ENCODE measurements at regions not wholly inside any gene's neighbourhood (a gene's known extent, or its start where the extent isn't known, plus 50 kb on each side); places are given as distances from the start of the nearest gene placed in this dataset.
A peak's percentile ranks its signal among the peaks of the same experiment; 100 is the strongest.

DNA sequence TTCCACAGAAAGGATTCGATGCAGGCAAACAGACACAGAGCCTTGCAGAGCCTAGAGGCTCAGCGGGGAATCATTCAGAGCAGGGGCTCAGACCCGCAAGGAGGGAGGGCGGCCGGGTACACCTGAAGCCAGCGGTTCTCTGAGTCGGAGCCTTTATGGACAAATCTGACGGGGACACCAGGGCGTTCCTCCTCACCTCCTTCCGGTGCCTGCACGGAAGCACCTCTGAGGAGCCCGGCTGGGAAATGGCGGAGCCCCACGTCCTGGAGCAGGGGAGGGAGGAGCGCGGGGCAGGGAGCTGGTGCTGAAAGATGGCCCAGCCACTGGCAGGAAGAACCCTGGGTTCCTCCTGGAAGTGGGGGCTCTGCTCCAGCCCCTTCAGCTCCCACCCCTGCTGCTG is 193.5 kb upstream of the ALKAL2 start:
- no peak for DNase-seq (ENCODE audit: low read depth)

DNA sequence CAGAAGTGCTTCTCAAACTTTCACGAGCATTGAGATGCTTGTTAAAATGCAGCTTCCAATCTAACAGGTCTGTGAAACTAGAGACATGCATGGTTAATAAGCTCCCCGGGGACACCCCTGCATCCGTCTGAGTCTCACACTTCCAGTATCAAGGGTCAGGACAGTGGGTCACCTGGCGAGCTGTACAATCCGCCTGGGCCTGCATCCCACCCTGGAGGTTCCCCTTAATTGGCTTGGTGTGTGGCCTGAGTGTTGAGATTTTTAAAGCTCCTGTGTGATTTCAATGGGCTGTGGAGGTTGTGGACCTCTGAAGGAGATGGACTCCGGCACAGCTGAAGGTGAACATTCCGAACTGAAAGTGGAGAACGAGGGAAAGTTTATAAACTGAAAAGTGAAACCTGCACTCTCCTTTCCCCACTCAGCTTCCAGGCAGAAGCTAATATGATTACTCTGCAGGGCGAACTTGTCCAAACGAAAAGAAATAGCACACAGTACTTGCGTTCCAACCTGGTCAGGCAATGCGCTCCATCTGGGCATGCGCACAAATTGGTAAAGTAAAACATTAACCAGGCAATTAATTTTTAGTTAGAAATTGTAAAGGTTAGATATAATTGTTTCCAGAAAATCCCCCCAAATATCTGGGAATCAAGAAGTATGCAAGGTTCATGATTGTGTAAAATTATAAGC is 191.7 kb upstream of the ALKAL2 start:
- no peak for DNase-seq (ENCODE audit: low read depth)

DNA sequence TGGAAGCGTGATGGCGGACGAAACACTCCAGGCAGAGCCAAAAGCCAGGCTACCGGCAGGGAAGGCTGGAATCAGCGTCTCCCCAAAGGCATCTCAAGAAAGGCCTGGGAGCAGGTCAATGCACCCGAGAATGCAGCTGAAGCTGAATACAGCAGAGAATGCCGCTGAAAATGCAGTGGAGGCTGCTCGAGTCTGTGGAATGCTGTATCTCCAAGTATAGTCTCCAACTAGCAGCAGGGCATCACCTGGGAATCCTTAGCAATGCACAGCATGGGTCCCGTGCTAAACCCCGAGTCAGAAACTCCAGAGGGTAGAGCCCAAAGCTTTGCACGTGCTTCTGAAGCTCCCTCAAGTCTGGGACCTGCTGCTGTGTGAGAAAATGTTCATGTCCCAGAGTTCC is 191.1 kb upstream of the ALKAL2 start:
- DNase-seq (ENCODE audit: low read depth) = no peak

DNA sequence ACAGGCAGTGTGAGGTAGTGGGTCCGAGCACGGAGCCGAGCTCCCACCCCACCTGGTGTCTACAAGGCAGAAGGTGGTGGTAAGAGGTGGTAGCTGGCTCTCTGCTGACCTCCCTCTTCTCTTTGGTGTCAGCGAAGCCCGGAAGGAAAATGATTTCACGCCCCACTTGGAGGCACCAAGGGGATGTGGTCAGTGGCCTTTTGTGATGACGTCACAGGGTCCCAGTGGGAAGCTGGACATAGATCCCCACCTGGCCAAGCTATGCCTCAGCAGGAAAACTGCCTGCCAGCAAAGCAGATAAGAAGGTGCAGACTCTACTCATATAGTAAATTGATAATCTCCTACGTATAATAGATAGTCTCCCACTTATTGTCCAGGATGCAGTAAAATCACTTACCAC is 183.7 kb upstream of the ALKAL2 start:
- DNase-seq (ENCODE audit: low read depth) = peak; percentile 18

DNA sequence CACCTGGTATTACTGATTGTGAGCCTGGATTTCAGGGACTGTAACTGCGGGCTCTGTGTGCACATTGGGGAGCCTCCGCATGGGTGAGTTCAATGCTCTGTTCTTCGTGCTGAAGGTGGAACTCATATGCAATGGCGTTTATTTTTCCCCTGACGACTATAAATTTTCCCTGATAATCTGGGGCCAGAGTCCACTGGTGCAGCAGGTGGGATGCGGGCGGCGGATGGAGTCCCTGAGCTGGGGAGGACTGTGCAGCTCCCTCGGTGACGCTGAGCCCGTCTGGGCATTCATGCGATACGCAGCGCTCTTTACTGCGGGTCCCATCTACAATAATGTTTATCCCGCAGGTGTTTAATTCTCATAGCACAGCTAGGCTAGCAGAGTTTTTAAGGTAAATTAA is 181.6 kb upstream of the ALKAL2 start:
- no peak for DNase-seq (ENCODE audit: low read depth)

DNA sequence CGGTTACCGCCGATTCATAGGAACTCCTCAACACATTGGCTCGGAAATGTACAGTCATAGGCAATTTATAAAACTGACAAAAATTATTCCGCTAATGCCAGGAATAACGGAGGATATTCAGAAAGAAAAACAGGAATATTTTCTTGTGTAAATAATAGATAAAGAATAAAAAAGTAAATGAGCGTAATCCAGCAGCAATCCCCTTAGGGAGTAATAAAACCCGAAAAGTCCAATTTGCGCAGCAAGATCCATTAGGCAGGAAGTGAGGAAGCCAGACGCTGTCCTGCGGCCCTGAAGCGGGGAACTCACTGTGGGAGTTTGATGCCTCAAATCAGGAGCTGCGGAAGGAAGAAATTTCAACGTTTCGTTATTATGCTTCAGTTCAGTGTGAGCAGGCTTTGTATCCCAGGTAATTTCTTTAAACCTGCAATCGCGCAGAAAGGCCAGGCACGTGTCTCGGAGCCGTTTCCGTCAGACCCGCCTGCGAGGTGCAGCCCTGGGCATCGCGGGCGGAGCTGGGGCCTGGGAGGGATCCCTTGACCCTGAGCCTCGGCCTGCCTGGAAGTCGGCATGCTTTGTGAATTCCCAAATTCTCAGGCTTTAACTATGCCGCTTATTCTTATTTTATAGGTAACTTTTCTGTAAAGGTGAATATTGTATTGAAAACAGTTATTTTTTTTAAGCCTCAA is 180.9 kb upstream of the ALKAL2 start:
- DNase-seq (ENCODE audit: low read depth) = no peak

DNA sequence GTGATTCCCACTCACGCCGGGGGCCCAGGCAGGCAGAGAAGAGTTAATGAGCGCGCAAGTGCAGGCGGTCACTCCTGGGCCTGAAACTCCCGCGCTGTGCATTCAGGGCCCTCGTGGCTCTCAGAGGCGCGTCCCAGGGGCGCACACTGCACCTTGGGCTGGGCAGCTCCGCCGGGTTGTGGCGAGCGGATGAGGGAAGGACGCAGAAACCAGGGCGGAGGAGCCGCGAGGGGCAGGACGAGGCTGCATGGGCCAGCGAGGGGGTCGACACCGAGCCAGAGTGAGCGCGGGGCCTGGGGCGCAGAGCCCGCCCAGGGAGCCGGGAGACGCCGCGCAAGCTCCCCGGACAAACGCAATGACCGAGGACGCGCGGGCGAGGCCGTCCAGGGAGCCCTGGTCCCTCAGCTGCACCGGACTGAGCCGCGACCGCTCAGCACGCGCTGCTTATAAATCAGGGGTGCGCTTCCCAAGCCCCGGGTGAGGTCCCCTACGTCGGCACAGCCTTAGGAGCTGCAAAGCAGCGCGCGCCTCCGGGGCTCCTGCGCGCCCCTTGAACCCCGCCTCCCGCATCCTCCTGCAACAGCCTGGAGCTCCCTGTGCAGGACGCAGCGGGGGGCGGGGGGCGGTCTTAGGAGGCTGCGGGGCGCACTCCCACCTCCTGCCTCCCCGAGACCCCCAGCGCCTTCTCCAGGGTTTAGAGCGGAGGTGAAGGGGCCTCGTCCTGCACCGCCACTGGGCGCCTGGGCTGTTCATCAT is 180.2 kb upstream of the ALKAL2 start:
- no peak for DNase-seq (ENCODE audit: low read depth)

DNA sequence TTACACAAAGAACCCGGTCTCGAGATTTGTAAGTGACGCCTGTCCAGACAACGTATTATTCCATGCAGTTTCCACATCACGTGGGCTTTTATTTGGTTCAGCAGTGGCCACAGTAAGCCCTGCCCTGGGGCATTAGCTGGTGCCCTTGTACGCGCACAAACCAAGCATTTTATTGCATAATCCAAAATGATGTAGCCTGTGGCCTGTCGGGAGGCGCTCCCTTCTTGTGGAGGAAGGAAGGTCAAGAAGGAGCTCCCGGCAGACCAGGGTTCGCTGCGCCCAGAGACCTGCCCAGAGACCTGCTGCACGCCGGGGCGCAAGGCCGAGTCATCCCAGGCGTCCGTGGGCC is 179.6 kb upstream of the ALKAL2 start:
- DNase-seq (ENCODE audit: low read depth) = peak; percentile 4

DNA sequence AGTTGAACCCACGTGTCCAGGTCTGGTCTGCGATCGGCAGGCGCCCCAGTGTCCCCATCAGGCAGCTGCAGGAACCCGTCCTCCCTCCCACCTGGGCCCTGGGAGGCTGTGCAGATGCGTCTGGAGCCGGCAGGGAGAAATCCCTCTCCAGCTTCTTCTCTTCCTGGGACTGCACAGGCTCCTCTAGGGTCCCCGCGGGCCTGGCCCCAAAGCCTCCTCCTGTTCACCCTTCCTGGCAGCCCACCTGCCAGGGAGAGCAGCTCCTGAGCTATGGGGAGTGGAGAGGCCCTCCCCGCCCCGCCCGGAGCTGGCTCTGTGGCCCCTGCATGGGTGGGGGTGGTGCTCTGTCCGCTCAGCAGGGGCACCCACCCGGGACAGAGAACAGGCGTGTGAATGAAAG is 179.2 kb upstream of the ALKAL2 start:
- no peak for DNase-seq (ENCODE audit: low read depth)

DNA sequence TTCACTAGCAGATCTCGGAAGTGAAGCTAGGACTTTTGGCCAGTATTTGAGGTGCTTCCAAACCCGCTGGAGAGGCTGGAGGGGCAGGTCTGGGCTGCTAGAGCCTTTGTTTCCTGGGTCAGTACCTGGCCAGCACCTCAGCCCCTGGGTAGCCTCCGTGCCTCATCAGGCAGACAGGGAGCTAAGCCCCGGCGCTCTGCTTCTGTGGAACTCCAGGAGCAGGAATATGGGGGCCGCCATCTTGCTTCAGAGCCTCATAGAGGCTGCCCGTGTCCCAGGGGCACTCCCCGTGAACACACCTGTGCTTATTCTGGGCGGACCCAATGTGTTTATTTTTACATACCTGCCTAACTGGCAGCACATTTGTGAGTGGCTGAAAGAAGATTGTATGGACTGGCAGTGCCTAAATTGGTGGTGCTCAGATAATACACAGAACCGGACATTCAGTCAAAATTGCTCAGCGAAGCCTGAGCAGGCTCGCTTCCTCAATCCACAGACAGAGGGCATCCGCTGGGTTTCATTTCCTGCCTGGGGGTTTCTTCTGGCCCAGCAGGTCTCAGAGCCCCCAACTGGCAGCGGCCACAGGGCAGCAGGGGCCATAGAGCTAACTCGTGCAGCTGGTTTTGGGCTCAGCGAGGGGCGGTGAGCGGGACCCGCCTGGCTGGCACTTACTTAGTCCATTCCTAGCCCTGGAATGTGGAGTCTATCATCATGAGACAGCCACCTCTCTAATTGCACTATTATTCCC is 176.8 kb upstream of the ALKAL2 start:
- no peak for DNase-seq (ENCODE audit: low read depth)

DNA sequence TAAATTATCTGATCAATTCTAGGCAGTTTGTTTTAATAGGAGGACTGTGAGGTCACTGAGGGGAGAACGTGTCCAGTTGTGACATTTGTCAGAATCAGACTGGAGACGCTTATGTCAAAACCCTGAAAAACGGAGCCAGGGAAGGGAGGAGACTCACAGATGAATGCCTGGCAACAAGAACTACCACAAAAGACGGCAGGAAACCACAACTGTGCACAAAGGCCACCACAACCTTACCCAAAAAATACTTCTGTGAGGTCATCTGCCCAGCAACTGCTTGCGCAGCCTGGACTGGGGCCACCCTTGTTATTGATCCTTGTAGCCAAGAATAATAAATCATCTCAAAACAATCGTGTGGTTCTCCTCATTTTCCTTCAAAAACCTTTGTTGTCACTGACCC is 173.0 kb upstream of the ALKAL2 start:
- peak; percentile 64 for DNase-seq (ENCODE audit: low read depth)

DNA sequence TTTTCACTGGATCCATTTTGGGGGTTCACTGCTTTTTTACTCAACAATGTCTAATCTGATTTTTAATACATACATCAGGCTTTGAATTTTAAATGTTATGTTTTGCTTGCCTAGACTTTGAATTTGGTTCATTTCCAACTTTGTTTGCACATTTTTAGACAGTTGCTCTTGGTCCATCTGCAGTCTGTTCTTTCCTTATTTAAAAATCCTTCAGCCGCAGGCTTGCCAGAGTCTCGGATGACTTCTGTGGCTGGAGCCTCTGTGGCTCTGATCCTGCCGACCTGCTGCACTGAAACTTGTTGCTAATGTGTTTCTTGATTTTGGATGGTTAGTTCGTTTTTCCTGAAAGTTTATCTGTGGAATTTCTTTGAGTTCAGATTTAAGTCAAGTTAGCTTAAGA is 172.0 kb upstream of the ALKAL2 start:
- DNase-seq (ENCODE audit: low read depth) = no peak

DNA sequence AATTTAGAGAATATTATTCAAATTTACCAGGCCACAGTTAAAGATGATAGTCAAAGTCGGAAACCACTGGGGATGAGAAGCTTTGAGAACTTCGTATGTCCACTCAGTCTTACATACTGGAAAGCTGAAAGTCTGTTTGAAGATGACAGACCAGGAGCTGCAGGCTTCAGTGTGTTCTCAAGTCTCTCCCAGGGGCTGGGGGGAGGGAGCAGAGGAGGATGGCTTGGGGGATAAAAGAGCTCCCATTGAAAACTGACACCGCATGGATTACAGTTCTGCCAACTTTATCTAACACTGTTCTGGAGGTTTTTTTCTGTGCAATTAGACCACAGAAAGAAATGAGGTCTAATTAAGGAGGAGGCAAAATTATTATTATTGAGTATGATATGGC is 170.5 kb upstream of the ALKAL2 start:
- DNase-seq (ENCODE audit: low read depth) = no peak

DNA sequence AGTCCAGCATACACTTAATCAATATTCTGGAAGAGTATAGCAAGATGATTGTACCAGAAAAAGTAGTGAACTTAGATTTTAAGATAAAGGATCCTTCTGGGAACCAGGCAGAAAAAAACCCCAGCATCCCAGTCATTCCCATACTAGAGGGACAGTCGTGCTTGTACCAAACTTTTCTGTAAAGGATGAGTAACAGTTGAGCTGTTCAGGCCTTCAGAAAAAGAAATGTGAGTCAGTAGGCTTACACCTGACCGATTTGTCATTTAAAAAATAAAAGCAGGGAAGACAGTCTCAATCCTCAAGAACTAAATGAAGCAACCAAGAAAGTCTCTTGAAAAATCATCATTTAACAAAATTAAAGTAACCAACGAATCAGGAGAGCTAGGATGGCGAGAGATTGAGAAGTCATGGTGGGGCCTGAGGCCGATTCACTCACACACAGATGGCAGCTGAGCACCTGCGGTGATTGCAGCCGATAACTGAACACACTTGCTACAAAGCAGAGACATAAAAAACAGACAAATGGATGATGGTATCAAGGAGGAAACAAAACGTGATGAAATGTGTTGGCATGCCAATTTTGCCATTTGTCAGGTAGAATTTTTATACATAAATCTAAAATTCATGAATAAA is 170.0 kb upstream of the ALKAL2 start:
- DNase-seq (ENCODE audit: low read depth) = no peak

DNA sequence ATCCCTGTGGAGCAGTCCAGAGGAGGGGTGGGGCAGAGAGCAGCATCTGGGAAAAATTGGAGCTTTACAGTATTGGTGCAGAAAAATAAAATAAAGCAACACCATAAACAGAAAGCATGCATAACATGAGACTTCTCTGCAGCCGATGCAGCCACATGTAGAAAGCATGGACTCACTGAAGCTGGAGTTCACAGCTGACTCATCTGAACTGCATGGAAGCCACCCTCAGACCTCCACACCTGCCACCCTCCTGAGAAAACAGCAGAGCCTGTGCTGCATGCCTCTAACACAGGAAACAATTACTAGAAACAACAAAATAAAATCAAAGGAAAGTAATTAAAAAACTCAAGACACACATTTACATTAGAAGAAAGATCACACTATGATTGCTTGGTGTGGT is 169.4 kb upstream of the ALKAL2 start:
- no peak for DNase-seq (ENCODE audit: low read depth)

DNA sequence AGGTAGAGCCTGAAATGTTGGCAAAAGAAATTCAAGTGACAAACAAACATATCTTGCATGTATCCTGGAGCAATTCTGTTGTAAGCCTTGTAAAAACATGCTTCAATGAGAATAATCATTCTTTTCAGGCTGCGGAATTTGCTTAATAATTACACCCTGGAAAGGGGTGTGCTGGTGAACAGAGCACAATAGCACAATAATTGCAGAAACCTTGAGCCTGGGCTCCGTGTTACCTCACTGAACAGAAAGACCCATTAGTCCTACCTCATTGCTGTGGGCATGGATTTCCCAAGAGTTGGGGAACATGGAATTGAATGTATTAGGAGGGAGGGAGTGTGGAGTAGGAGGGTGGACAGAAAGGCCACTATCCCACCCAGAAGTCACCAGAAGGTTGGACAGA is 168.0 kb upstream of the ALKAL2 start:
- no peak for DNase-seq (ENCODE audit: low read depth)

DNA sequence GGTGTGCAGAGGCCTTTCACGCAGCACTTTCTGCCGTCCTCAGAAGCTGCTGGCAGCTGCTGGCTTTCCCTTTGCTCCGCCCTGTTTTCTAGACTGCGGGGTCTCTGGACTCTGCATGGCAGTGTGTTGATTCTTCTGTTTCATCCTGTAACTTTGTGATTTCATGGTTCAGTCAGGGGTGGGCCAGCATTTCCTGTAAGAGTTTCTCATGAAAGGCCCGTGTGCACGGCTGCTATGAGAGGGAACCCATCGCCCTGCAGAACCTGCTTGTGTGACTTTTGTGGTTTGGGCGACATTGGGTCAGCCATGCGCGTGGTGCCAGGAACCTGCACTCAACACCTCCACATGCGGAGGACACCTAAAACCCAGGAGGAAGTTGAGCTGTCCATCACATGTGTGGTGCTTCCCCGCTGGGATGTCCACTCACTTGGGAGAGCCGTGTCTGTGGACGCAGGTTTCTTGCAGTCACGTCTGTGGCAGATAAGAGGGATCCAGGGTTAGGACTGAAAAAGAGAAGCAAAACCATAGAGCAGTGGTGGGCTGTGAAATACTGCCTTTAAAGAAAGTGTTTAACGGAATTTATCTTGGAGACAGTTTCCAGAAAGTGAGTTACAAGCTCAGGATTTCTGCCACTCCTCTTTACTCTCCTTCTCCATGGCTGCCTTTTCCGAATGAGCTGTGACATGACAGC is 167.3 kb upstream of the ALKAL2 start:
- no peak for DNase-seq (ENCODE audit: low read depth)

DNA sequence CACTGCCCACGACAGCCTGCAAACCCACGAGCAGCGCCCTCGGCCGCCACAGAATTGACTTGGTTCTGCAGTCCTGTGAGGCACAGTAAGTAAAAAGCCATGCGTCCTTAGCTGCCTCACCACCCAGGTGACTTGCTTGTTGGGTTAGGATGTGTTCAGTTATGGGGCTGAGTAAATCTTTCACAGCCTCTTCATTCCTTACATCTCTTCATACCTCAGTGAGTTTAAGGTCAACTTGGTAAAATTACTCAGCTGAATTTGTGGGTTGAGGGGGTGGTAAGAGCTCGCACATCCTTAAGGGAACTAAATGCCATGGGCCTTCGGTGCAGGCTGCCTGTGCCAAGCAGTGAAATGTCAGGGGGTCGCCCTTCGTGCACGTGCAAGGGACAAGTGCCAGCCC is 165.2 kb upstream of the ALKAL2 start:
- peak; percentile 13 for DNase-seq (ENCODE audit: low read depth)

DNA sequence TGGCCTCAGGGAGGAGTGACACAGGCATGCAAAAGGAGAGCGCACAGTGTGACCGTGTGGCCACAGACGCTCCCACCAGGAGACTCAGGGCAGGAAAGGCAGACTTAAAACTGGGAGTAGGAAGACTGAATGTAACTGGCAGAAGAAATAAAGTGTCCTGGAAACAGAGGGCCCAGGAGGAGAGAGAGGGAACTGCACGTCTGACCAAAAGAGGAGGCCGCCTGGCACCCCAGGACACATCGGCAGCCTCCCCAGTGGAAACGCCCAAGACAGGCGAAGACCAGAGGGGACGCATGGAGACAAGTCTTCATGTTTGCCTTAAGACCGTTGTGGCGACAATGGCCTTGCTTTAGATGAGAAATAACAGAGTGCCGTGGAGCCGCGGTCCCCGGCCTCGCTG is 163.6 kb upstream of the ALKAL2 start:
- DNase-seq (ENCODE audit: low read depth) = no peak

DNA sequence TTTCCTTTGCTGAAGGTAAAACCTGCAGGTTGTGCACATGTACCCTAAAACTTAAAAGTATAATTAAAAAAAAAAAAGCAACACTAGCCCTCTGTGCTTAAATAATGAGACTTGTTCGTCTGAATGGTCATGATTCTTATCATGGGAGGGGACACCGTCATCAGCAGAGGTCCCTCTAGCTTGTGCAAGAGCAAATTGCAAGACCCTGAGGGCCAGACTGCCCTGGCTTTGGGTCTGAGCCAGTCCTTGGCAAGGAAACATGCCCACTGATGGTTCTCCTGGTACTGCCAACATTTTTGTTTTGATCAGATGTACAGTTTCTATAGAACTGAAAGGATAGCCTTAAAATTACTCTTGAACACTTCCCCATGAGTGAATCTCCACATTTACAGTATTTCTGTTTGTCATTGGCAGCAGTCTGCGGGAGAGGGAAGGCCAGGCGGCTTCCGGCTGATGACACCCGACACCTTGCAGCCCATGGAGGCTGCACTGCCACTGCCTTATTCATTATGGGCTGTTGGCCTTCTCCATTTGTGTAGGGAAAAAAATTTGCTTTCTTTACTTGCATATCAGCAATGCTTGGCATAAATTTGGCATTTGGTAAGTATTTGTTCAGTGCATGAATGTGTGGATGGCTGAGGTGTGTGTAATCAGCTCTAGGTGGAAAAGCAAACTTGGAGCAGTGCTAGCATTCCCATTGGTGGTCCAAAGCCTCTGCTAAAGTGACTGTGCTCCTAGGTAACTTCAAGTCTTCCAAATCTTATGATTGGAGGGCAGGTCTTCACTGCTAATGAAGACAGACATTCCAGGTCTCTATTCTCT is 161.6 kb upstream of the ALKAL2 start:
- DNase-seq (ENCODE audit: low read depth) = no peak

Measured in M059J (cell line).